ENCODE measurements at regions not wholly inside any gene's neighbourhood (a gene's known extent, or its start where the extent isn't known, plus 50 kb on each side); places are given as distances from the start of the nearest gene placed in this dataset.

GRCh38 chr6:9095137-9095536 is 659.8 kb upstream of the SLC35B3 start:
- Mint-ChIP-seq H3K27ac (no peak overlapping the region), H3K27me3 (no peaks in the 10 kb centered on the region), H3K9me3 (peaks cover 0 to 4% of the 10 kb centered on the region in 2 donors), H3K36me3 (no peaks in the 10 kb centered on the region), H3K4me1 (no peaks in the 10 kb centered on the region), H3K4me3 (no peak overlapping the region)
- ATAC-seq (replicated peaks) (no peak), DNase-seq (no peak)

GRCh38 chr6:9089724-9090123 is 654.4 kb upstream of the SLC35B3 start:
- no peaks in the 10 kb centered on the region for H3K36me3 Mint-ChIP-seq
- ATAC-seq (replicated peaks) (no peak), DNase-seq (no peak)
- H3K4me1 Mint-ChIP-seq, result no peaks in the 10 kb centered on the region
- no peaks in the 10 kb centered on the region for H3K27me3 Mint-ChIP-seq
- H3K4me3 Mint-ChIP-seq, result no peak overlapping the region
- no peaks in the 10 kb centered on the region for H3K9me3 Mint-ChIP-seq
- no peak overlapping the region for H3K27ac Mint-ChIP-seq

- H3K27ac Mint-ChIP-seq, result no peak overlapping the region
- ATAC-seq (replicated peaks), result no peak
- no peaks in the 10 kb centered on the region for H3K4me1 Mint-ChIP-seq
- H3K36me3 Mint-ChIP-seq, result no peaks in the 10 kb centered on the region
- no peaks in the 10 kb centered on the region for H3K27me3 Mint-ChIP-seq
- H3K9me3 Mint-ChIP-seq, result peaks cover 0 to 2% of the 10 kb centered on the region in 2 donors
- H3K4me3 Mint-ChIP-seq, result no peak overlapping the region
- DNase-seq, result no peak
Observed at GRCh38 chr6:9087470-9087869, 652.1 kb upstream of the SLC35B3 start.

- Mint-ChIP-seq H3K27me3 (no peaks in the 10 kb centered on the region), H3K9me3 (peaks cover 0 to 2% of the 10 kb centered on the region in 2 donors), H3K27ac (no peak overlapping the region), H3K36me3 (no peaks in the 10 kb centered on the region), H3K4me1 (no peaks in the 10 kb centered on the region), H3K4me3 (no peak overlapping the region)
- DNase-seq (no peak), ATAC-seq (replicated peaks) (no peak)
Observed at GRCh38 chr6:9086331-9086730, 651.0 kb upstream of the SLC35B3 start.

GRCh38 chr6:9085709-9086070 is 650.3 kb upstream of the SLC35B3 start:
- Mint-ChIP-seq H3K36me3 (no peaks in the 10 kb centered on the region), H3K27ac (no peak overlapping the region), H3K4me1 (no peaks in the 10 kb centered on the region), H3K9me3 (peaks cover 0 to 2% of the 10 kb centered on the region in 2 donors), H3K27me3 (no peaks in the 10 kb centered on the region), H3K4me3 (no peak overlapping the region)
- ATAC-seq (replicated peaks) (no peak), DNase-seq (no peak)

GRCh38 chr6:9085054-9085708 is 649.8 kb upstream of the SLC35B3 start:
- Mint-ChIP-seq H3K27me3 (no peaks in the 10 kb centered on the region), H3K4me1 (no peaks in the 10 kb centered on the region), H3K36me3 (no peaks in the 10 kb centered on the region)

GRCh38 chr6:9083108-9083507 is 647.8 kb upstream of the SLC35B3 start:
- ATAC-seq (replicated peaks) (no peak), DNase-seq (no peak)
- no peaks in the 10 kb centered on the region for H3K4me1 Mint-ChIP-seq
- H3K4me3 Mint-ChIP-seq, result no peak overlapping the region
- H3K9me3 Mint-ChIP-seq, result peaks cover 0 to 2% of the 10 kb centered on the region in 2 donors
- H3K27me3 Mint-ChIP-seq, result no peaks in the 10 kb centered on the region
- H3K36me3 Mint-ChIP-seq, result no peaks in the 10 kb centered on the region
- no peak overlapping the region for H3K27ac Mint-ChIP-seq

More at GRCh38 chr6:9085054-9085708, 649.8 kb upstream of the SLC35B3 start:
- H3K4me3 Mint-ChIP-seq, result no peak overlapping the region
- peaks cover 0 to 2% of the 10 kb centered on the region in 2 donors for H3K9me3 Mint-ChIP-seq
- ATAC-seq (replicated peaks) (no peak), DNase-seq (no peak)
- no peak overlapping the region for H3K27ac Mint-ChIP-seq

- Mint-ChIP-seq H3K27ac (no peak overlapping the region), H3K4me1 (no peaks in the 10 kb centered on the region), H3K36me3 (no peaks in the 10 kb centered on the region), H3K4me3 (no peak overlapping the region), H3K27me3 (no peaks in the 10 kb centered on the region), H3K9me3 (peaks cover 0 to 2% of the 10 kb centered on the region in 2 donors)
- no peak for DNase-seq
- ATAC-seq (replicated peaks), result no peak
Observed at GRCh38 chr6:9066726-9067125, 631.4 kb upstream of the SLC35B3 start.

GRCh38 chr6:9064156-9064555 is 628.8 kb upstream of the SLC35B3 start:
- Mint-ChIP-seq H3K36me3 (no peaks in the 10 kb centered on the region), H3K4me1 (no peaks in the 10 kb centered on the region), H3K27ac (no peak overlapping the region), H3K27me3 (no peaks in the 10 kb centered on the region), H3K9me3 (peaks cover 0 to 2% of the 10 kb centered on the region in 2 donors), H3K4me3 (no peak overlapping the region)
- DNase-seq, result no peak
- no peak for ATAC-seq (replicated peaks)

- no peaks in the 10 kb centered on the region for H3K4me1 Mint-ChIP-seq
- no peak overlapping the region for H3K27ac Mint-ChIP-seq
Observed at GRCh38 chr6:9062596-9062995, 627.3 kb upstream of the SLC35B3 start.

GRCh38 chr6:9057937-9058336 is 622.6 kb upstream of the SLC35B3 start:
- DNase-seq (no peak), ATAC-seq (replicated peaks) (no peak)
- Mint-ChIP-seq H3K27me3 (no peaks in the 10 kb centered on the region), H3K36me3 (no peaks in the 10 kb centered on the region), H3K4me1 (no peaks in the 10 kb centered on the region), H3K27ac (no peak overlapping the region), H3K4me3 (no peak overlapping the region), H3K9me3 (peaks cover 0 to 1% of the 10 kb centered on the region in 2 donors)

More at GRCh38 chr6:9062596-9062995, 627.3 kb upstream of the SLC35B3 start:
- Mint-ChIP-seq H3K9me3 (peaks cover 0 to 2% of the 10 kb centered on the region in 2 donors), H3K36me3 (no peaks in the 10 kb centered on the region), H3K27me3 (no peaks in the 10 kb centered on the region), H3K4me3 (no peak overlapping the region)
- ATAC-seq (replicated peaks) (no peak), DNase-seq (no peak)

GRCh38 chr6:9056556-9056955 is 621.2 kb upstream of the SLC35B3 start:
- Mint-ChIP-seq H3K4me1 (no peaks in the 10 kb centered on the region), H3K36me3 (no peaks in the 10 kb centered on the region), H3K9me3 (peaks cover 0 to 1% of the 10 kb centered on the region in 2 donors), H3K27me3 (no peaks in the 10 kb centered on the region), H3K4me3 (no peak overlapping the region), H3K27ac (no peak overlapping the region)
- ATAC-seq (replicated peaks) (no peak), DNase-seq (no peak)

GRCh38 chr6:9044426-9044825 is 609.1 kb upstream of the SLC35B3 start:
- Mint-ChIP-seq H3K4me3 (no peak overlapping the region), H3K27ac (no peak overlapping the region), H3K4me1 (no peaks in the 10 kb centered on the region), H3K27me3 (no peaks in the 10 kb centered on the region), H3K36me3 (peaks cover 0 to 2% of the 10 kb centered on the region in 2 donors), H3K9me3 (peaks cover 8 to 9% of the 10 kb centered on the region in 2 donors)
- ATAC-seq (replicated peaks) (no peak), DNase-seq (no peak)

- Mint-ChIP-seq H3K27ac (no peak overlapping the region), H3K4me1 (no peaks in the 10 kb centered on the region), H3K27me3 (no peaks in the 10 kb centered on the region), H3K9me3 (peaks cover 8 to 12% of the 10 kb centered on the region in 2 donors), H3K4me3 (no peak overlapping the region), H3K36me3 (peaks cover 0 to 2% of the 10 kb centered on the region in 2 donors)
- ATAC-seq (replicated peaks), result no peak
- no peak for DNase-seq
Observed at GRCh38 chr6:9040718-9041117, 605.4 kb upstream of the SLC35B3 start.

GRCh38 chr6:9039258-9039657 is 603.9 kb upstream of the SLC35B3 start:
- H3K27ac Mint-ChIP-seq, result no peak overlapping the region
- ATAC-seq (replicated peaks), result no peak
- no peaks in the 10 kb centered on the region for H3K27me3 Mint-ChIP-seq
- peaks cover 0 to 2% of the 10 kb centered on the region in 2 donors for H3K36me3 Mint-ChIP-seq
- no peaks in the 10 kb centered on the region for H3K4me1 Mint-ChIP-seq
- no peak for DNase-seq
- H3K4me3 Mint-ChIP-seq, result no peak overlapping the region
- peaks cover 8 to 12% of the 10 kb centered on the region in 2 donors for H3K9me3 Mint-ChIP-seq

Data from stimulated activated naive B cell treated with anti-CD40 and anti-IgM and Interleukin-4, amounts not matched to agents 10 μg/mL and 1 μg/mL and 100 μg/mL, for 72 hours (primary cell).